ENCODE measurements at regions not wholly inside any gene's neighbourhood (a gene's known extent, or its start where the extent isn't known, plus 50 kb on each side); places are given as distances from the start of the nearest gene placed in this dataset.

DNA sequence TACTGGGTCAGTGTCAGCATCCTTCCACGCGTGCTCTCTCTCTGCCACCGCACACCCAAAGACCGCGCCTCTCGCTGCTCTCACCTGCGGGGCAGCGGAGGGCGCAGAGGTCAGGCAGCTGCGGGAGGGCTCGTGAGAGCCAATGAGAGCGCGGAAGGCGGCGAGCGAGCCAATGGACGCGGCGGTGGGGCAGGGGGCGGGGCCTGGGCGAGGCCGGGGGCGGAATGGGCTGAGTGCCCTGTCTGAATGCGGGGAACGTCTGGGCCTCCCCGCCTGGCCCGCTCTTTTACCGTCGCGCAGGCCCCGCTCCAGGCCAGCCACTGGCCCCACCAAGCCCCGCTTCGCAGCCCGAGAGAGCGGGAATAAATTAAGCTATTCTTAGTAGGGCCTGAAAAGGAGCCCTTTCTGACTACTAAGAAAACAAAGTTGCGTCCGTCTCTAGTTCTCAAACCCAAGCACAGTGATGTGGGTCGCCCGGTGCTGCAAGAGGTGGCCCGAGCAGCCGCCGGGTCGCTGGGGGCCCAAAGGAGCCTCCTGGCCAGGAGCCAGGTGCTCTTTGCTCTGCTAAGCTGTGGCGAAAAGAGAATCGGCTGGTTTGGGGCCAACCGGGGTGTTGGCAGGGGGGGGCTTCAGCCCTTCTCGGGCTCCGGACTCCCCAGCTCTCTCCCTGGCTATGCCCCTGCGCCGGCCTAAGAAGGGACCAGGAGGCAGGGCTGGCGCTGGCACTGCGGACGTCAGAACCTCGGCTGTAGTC, 81.1 kb upstream of the GLI2 start:
- intact Hi-C loops (cut with micrococcal nuclease): no loop called here
- H3K4me3 Mint-ChIP-seq: no peak overlapping the region
- no peaks in the 10 kb centered on the region for H3K4me1 Mint-ChIP-seq
- DNase-seq (no peak), ATAC-seq (ENCODE audit: low read depth) (no peak)
- peaks cover 24% of the 10 kb centered on the region for H3K9me3 Mint-ChIP-seq
- H3K27me3 Mint-ChIP-seq: peaks cover 24% of the 10 kb centered on the region
- TF ChIP-seq, protein P1, sequence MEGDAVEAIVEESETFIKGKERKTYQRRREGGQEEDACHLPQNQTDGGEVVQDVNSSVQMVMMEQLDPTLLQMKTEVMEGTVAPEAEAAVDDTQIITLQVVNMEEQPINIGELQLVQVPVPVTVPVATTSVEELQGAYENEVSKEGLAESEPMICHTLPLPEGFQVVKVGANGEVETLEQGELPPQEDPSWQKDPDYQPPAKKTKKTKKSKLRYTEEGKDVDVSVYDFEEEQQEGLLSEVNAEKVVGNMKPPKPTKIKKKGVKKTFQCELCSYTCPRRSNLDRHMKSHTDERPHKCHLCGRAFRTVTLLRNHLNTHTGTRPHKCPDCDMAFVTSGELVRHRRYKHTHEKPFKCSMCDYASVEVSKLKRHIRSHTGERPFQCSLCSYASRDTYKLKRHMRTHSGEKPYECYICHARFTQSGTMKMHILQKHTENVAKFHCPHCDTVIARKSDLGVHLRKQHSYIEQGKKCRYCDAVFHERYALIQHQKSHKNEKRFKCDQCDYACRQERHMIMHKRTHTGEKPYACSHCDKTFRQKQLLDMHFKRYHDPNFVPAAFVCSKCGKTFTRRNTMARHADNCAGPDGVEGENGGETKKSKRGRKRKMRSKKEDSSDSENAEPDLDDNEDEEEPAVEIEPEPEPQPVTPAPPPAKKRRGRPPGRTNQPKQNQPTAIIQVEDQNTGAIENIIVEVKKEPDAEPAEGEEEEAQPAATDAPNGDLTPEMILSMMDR (IDR thresholded peaks at IDR 0.05): no peak
- no peak overlapping the region for H3K27ac Mint-ChIP-seq
- ChIA-PET CTCF (no interaction called here), POLR2A (no interaction called here)
- H3K36me3 Mint-ChIP-seq (ENCODE audit: low read depth): peaks cover 2% of the 10 kb centered on the region

DNA sequence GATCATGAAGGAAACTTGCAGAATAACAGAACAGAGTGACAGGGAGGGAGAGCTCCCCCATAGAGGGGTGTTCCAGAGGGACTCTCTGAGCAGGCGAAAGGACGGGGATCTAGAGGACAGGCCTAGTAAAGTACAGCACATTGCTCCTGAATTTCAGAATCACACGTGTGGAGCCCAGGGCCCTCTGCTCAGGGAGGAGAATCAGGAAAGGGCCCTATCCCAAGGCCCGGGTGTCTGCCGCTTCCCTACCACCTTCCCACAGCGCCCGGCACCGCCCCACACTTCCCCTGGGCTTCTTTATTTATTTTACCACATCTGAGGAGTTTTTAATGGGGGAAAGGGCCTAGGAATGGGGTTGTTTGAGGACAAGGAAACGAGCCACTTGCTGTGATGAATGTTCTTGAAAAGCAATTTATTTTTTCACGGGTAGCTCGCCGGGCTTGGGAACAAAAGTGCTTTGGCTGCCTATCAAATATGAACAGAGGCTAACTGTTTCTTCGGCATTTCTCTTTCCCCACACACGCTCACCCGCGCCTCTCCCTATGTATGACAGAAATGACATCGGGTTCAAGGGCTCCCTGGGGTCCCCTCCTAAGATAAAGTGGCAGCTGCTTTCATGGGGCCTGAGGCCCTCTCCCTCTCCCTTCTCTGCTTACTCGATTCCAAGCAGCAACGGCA, 79.3 kb upstream of the GLI2 start:
- Mint-ChIP-seq H3K9me3 (peaks cover 10% of the 10 kb centered on the region), H3K27me3 (peaks cover 29% of the 10 kb centered on the region), H3K36me3 (ENCODE audit: low read depth) (no peaks in the 10 kb centered on the region), H3K4me1 (no peaks in the 10 kb centered on the region), H3K27ac (no peak overlapping the region), H3K4me3 (no peak overlapping the region)
- ATAC-seq (ENCODE audit: low read depth): no peak
- DNase-seq: no peak
- CTCF ChIA-PET: no interaction called here
- intact Hi-C loops (cut with micrococcal nuclease): no loop called here
- TF ChIP-seq, protein P1 (IDR thresholded peaks at IDR 0.05): no peak
- POLR2A ChIA-PET: no interaction called here

DNA sequence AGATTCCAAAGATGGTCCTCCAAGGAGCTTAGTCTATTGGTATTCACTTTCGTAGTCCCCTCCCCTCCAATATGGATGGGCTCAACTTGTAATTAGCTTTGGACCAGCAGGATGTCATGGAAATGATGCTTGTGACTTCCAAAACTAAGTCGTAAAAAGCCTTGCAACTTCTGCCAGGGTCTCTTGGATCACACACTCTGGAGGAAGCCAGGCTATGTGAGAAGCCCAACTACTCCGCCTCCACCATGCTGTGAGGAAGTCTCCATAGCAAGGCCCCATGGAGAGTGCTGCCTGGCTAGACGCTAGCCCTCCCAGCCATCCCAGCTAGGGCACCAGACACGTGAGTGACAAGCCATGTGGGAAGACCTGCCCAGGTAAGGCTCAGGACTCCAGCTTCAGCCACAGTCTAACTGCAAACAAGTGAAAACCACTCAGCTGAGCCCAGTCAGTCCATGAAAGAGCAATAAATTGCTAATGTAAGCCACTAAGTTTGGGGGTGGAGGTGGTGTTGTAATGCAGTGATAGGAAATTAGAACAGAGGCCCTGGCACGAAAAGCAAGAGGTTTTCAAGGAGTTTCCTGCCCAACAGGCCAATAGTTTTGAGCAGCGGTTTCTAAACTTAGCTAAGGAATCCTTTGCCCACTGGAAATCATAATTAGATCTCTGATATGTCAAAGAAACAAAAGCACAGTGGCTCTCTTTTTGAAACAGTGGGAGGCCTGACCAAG, 77.5 kb upstream of the GLI2 start:
- DNase-seq (no peak), ATAC-seq (ENCODE audit: low read depth) (no peak)
- H3K9me3 Mint-ChIP-seq: peaks cover 2% of the 10 kb centered on the region
- no peaks in the 10 kb centered on the region for H3K4me1 Mint-ChIP-seq
- intact Hi-C loops (cut with micrococcal nuclease): no loop called here
- H3K27ac Mint-ChIP-seq: no peak overlapping the region
- no peaks in the 10 kb centered on the region for H3K36me3 Mint-ChIP-seq (ENCODE audit: low read depth)
- peaks cover 31% of the 10 kb centered on the region for H3K27me3 Mint-ChIP-seq
- ChIA-PET POLR2A (no interaction called here), CTCF (no interaction called here)
- H3K4me3 Mint-ChIP-seq: no peak overlapping the region
- TF ChIP-seq, protein P1 (IDR thresholded peaks at IDR 0.05): no peak

DNA sequence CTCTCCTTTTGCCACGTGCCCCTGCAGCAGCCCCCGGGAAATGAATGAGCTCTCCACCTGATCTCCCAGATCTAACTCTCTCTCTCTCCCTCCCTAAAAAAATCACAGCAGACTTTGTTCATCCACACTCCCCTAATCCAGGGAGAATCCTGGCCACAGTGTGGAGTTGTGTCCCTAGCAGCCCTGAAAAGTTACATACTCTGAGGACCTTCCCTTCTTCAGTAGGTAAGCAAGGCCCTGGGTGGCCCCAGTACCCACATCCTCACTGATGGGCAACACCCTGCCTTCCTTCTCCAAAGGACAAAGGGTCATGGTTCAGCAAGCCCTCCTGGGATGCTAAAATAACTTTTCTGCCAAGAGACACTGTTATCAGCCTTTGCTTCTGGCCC, 76.9 kb upstream of the GLI2 start:
- Mint-ChIP-seq H3K4me3 (no peak overlapping the region), H3K4me1 (no peaks in the 10 kb centered on the region), H3K36me3 (ENCODE audit: low read depth) (no peaks in the 10 kb centered on the region), H3K9me3 (peaks cover 2% of the 10 kb centered on the region), H3K27ac (no peak overlapping the region), H3K27me3 (peaks cover 30% of the 10 kb centered on the region)
- TF ChIP-seq, protein P1 (IDR thresholded peaks at IDR 0.05): no peak
- DNase-seq: no peak
- CTCF ChIA-PET: no interaction called here
- intact Hi-C loops (cut with micrococcal nuclease): no loop called here
- POLR2A ChIA-PET: no interaction called here
- no peak for ATAC-seq (ENCODE audit: low read depth)

DNA sequence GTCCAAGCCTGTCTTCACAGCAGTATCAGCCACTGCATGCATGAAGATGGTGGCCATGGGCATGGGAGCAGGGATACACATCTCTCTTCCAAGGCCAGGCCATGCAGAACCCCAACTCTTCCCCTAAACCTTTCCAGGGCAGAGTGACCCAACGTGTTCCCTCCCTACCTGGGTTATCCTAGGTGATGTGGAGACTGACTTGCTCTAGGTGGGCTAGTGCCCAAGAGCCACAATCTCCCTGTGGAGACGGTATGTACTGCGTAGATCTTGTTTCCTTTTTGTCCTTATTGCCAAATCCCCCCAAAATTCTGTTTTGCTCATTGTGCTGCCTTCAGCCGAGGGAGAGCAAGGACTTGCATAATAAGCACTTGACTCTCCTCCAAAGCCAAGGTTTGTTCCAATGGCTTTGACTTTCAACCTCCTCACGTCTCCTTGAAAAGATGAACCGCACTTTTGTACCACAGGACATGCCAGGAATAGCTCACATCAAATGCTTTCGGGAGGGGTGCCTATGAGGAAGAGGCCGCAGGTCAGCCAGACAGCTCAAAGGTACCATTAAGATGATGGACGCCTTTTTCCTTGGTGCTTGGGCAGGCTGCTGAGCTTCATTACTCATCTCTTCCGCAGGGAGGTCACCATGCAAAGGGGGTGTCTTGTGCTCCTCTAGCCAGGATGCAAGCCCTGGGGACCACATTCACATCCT, 76.2 kb upstream of the GLI2 start:
- Mint-ChIP-seq H3K27me3 (peaks cover 26% of the 10 kb centered on the region), H3K4me3 (no peak overlapping the region), H3K36me3 (ENCODE audit: low read depth) (no peaks in the 10 kb centered on the region), H3K9me3 (peaks cover 2% of the 10 kb centered on the region), H3K4me1 (no peaks in the 10 kb centered on the region), H3K27ac (no peak overlapping the region)
- CTCF ChIA-PET: no interaction called here
- intact Hi-C loops (cut with micrococcal nuclease): no loop called here
- POLR2A ChIA-PET: no interaction called here
- no peak for ATAC-seq (ENCODE audit: low read depth)
- TF ChIP-seq, protein P1 (IDR thresholded peaks at IDR 0.05): no peak
- no peak for DNase-seq

Measured in activated B cell treated with CpG ODN at 0.5 μM for 24 hours (primary cell).